CD14-positive monocyte (primary cell): ENCODE measurements at regions not wholly inside any gene's neighbourhood (a gene's known extent, or its start where the extent isn't known, plus 50 kb on each side); places are given as distances from the start of the nearest gene placed in this dataset.

Source experiments
- DNase-seq, 3 donors: peaks; one replicate each; pipeline ENCODE4 v3.0.0-alpha.2; 2011 to 2022
- H2AFZ ChIP-seq: 2 replicates; pipeline ENCODE4 v1.6.0; 2012; ENCODE audit warnings: mild to moderate bottlenecking, low read depth, low read length, inconsistent platforms; ENCODE audit not compliant: insufficient read depth, poor library complexity, severe bottlenecking
- H3K27ac ChIP-seq, 2 donors: 1 replicate in 1 of 2; 2 replicates in 1 of 2; pipeline ENCODE4 v1.5.1; 2012 to 2013; ENCODE audit warnings: low read length in 2 of 2, control low read depth in 1 of 2, inconsistent platforms in 1 of 2, low read depth in 1 of 2, mild to moderate bottlenecking in 1 of 2
- H3K27me3 ChIP-seq, 2 donors: one replicate each; pipeline versions ENCODE4 v1.6.0 to v1.6.1; 2011 to 2013; ENCODE audit warnings: low read length in 2 of 2; ENCODE audit not compliant: control insufficient read depth in 2 of 2, insufficient read depth in 2 of 2
- H3K36me3 ChIP-seq, 2 donors: replicated peaks in 1 of 2; 1 replicate in 1 of 2; 2 replicates in 1 of 2; pipeline versions ENCODE4 v1.5.1 to v1.6.1; 2012 to 2013; ENCODE audit warnings: low read length in 2 of 2, control low read depth in 1 of 2, inconsistent platforms in 1 of 2, mild to moderate bottlenecking in 1 of 2; ENCODE audit not compliant: insufficient read depth in 2 of 2, control insufficient read depth in 1 of 2
- H3K4me1 ChIP-seq, 2 donors: 1 replicate in 1 of 2; 2 replicates in 1 of 2; pipeline versions ENCODE4 v1.5.1 to v1.6.1; 2012 to 2013; ENCODE audit warnings: low read length in 2 of 2, control low read depth in 1 of 2, inconsistent platforms in 1 of 2, mild to moderate bottlenecking in 1 of 2, moderate library complexity in 1 of 2; ENCODE audit not compliant: insufficient read depth in 2 of 2, control insufficient read depth in 1 of 2
- H3K4me2 ChIP-seq: replicated peaks from 2 replicates; pipeline ENCODE3; 2012; ENCODE audit warnings: low read length, moderate library complexity, mild to moderate bottlenecking; ENCODE audit not compliant: poor library complexity, severe bottlenecking; ENCODE audit errors: extremely low read depth
- H3K4me3 ChIP-seq, 3 experiments: fragments of 200-600 bp in 1 of 3; sonication (generic) in 1 of 3; replicated peaks in 1 of 3; 1 replicate in 2 of 3; 2 replicates in 1 of 3; pipeline ENCODE4 v1.5.1; 2011 to 2013; ENCODE audit warnings: low read length in 3 of 3, mild to moderate bottlenecking in 3 of 3, control low read depth in 2 of 3, low read depth in 2 of 3, inconsistent platforms in 1 of 3, moderate library complexity in 1 of 3
- H3K79me2 ChIP-seq: 2 replicates; pipeline ENCODE4 v1.6.0; 2012; ENCODE audit warnings: mild to moderate bottlenecking, control low read depth, inconsistent platforms, low read length, moderate library complexity; ENCODE audit not compliant: insufficient read depth
- H3K9ac ChIP-seq: 2 replicates; pipeline ENCODE4 v1.6.0; 2017; ENCODE audit warnings: low read length, mild to moderate bottlenecking; ENCODE audit not compliant: insufficient read depth, poor library complexity, severe bottlenecking
- H3K9me3 ChIP-seq, 2 donors: replicated peaks in 1 of 2; 1 replicate in 1 of 2; 2 replicates in 1 of 2; pipeline versions ENCODE4 v1.5.1 to v1.6.1; 2012 to 2013; ENCODE audit warnings: low read length in 2 of 2, control low read depth in 1 of 2; ENCODE audit not compliant: control insufficient read depth in 1 of 2, insufficient read depth in 1 of 2
- H4K20me1 ChIP-seq: 2 replicates; pipeline ENCODE4 v1.6.0; 2012; ENCODE audit warnings: mild to moderate bottlenecking, low read length, control low read depth, moderate library complexity; ENCODE audit not compliant: insufficient read depth
- H3K27ac Mint-ChIP-seq, 7 donors: one replicate each; pipeline ENCODE4 v1.8.0; 2020; ENCODE audit warnings: mild to moderate bottlenecking in 7 of 7, mixed read lengths in 7 of 7, moderate library complexity in 6 of 7, inconsistent platforms in 2 of 7
- H3K27me3 Mint-ChIP-seq, 3 donors: one replicate each; pipeline ENCODE4 v1.8.0; 2021 to 2022; ENCODE audit warnings: low read depth in 3 of 3, mild to moderate bottlenecking in 3 of 3, mixed read lengths in 3 of 3, moderate library complexity in 3 of 3, inconsistent platforms in 1 of 3
- H3K36me3 Mint-ChIP-seq, 2 donors: one replicate each; pipeline ENCODE4 v1.8.0; 2020; ENCODE audit warnings: mixed read lengths in 2 of 2, inconsistent platforms in 1 of 2, mild to moderate bottlenecking in 1 of 2
- H3K4me1 Mint-ChIP-seq: one replicate; pipeline ENCODE4 v1.8.0; 2020; ENCODE audit warnings: mild to moderate bottlenecking, mixed read lengths
- H3K4me3 Mint-ChIP-seq, 2 donors: one replicate each; pipeline ENCODE4 v1.8.0; 2020; ENCODE audit warnings: mild to moderate bottlenecking in 2 of 2, mixed read lengths in 2 of 2, moderate library complexity in 1 of 2
- H3K9me3 Mint-ChIP-seq, 7 donors: one replicate each; pipeline ENCODE4 v1.8.0; 2020 to 2022; ENCODE audit warnings: mixed read lengths in 7 of 7, mild to moderate bottlenecking in 6 of 7, moderate library complexity in 6 of 7, inconsistent platforms in 2 of 7
- CTCF ChIP-seq: fragments of 200-600 bp; IDR thresholded peaks from one replicate; pipeline ENCODE4 v1.8.0; 2022; ENCODE audit warnings: antibody characterized with exemption, mild to moderate bottlenecking
- WGBS: methylation state at CpG from one replicate; pipeline ENCODE4 v1.1.5; 2013; ENCODE audit warnings: missing lambda C conversion rate; ENCODE audit not compliant: insufficient coverage; 5-methylcytosine and 5-hydroxymethylcytosine counted together
- intact Hi-C, 2 donors: fragments of 100-400 bp; cut with micrococcal nuclease; formaldehyde crosslinking; loops; one replicate each; pipeline versions ENCODE4 v1.15.0 to v1.15.1; 2023

DNA sequence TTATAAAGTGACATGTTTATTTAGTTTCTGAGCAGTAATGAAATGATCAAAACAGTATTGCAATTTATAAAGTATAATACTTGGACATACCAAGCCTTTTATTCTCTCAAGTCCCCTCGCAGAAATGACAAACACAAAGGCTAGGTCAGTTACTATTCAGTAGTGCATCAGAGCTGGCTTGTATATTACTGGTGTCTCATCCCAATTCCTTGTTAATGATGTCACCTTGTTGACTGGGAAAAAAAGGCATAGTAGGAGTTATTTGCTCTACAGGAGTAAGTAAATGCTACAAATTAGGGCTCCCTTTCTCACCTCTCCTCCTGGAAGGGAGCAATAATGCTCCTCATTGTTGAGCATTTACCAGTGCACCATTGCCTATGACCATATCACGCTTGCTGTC is 317.6 kb downstream of the CHL1 start:
- Histone ChIP-seq H3K4me3 (no peak overlapping the region), H3K36me3 (no peaks in the 10 kb centered on the region), H3K79me2 (no peaks in the 10 kb centered on the region), H3K4me2 (no peak overlapping the region), H2AFZ (no peak overlapping the region), H3K27me3 (no peaks in the 10 kb centered on the region), H3K9me3 (no peaks in the 10 kb centered on the region), H4K20me1 (no peaks in the 10 kb centered on the region), H3K27ac (no peak overlapping the region), H3K4me1 (no peaks in the 10 kb centered on the region), H3K9ac (no peak overlapping the region)
- WGBS = 100% methylated on average over 1 of the region's 2 CpGs
- no peak overlapping the region for H3K27ac Mint-ChIP-seq
- H3K4me1 Mint-ChIP-seq = no peaks in the 10 kb centered on the region
- no peak for DNase-seq
- H3K4me3 Mint-ChIP-seq = no peak overlapping the region
- TF ChIP-seq CTCF = no peak
- peaks cover 0 to 5% (median 1%) of the 10 kb centered on the region in 7 donors for H3K9me3 Mint-ChIP-seq
- intact Hi-C loops = no loop called here
- no peaks in the 10 kb centered on the region for H3K27me3 Mint-ChIP-seq
- no peaks in the 10 kb centered on the region for H3K36me3 Mint-ChIP-seq

DNA sequence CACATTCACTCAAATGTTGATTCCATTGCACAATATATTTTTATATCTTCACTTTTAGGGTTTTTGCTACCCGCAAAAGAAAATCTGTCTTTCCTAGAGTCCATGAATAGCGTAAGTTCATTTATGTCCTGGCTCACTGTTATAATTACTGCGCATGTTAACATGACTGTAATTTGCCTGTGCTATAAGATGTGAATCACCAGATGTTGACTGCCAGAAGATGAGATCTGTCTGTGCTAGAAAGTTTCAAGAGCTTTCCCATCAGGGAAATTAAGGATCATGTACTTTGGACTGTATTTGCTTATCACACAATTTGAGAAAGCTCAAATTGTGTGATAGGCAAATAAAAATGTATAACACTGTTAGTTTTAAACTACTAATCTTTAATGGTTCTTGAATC is 322.5 kb downstream of the CHL1 start:
- Histone ChIP-seq H3K79me2 (no peaks in the 10 kb centered on the region), H3K9ac (no peak overlapping the region), H3K27ac (no peak overlapping the region), H4K20me1 (no peaks in the 10 kb centered on the region), H3K4me2 (no peak overlapping the region), H3K27me3 (no peaks in the 10 kb centered on the region), H3K36me3 (no peaks in the 10 kb centered on the region), H3K4me1 (no peaks in the 10 kb centered on the region), H3K9me3 (no peaks in the 10 kb centered on the region), H2AFZ (no peak overlapping the region), H3K4me3 (no peak overlapping the region)
- WGBS = 100% methylated on average over 3 of the region's 3 CpGs
- TF ChIP-seq CTCF = no peak
- Mint-ChIP-seq H3K36me3 (no peaks in the 10 kb centered on the region), H3K9me3 (peaks cover 0 to 5% (median 0%) of the 10 kb centered on the region in 7 donors), H3K27ac (no peak overlapping the region), H3K27me3 (no peaks in the 10 kb centered on the region), H3K4me1 (no peaks in the 10 kb centered on the region), H3K4me3 (no peak overlapping the region)
- no peak for DNase-seq
- intact Hi-C loops = no loop called here
